Kidney (tissue), 13 donors: ENCODE measurements at regions not wholly inside any gene's neighbourhood (a gene's known extent, or its start where the extent isn't known, plus 50 kb on each side); places are given as distances from the start of the nearest gene placed in this dataset.

ENCODE experiments used
- DNase-seq, 5 donors: peaks; one replicate each; pipeline ENCODE4 v3.0.0-alpha.2; 2013 to 2020
- FAIRE-seq: peaks from 2 replicates; lab custom pipeline; 2012; peaks lifted over from hg19 to GRCh38; lab: Jason Lieb, UNC
- H3K27ac ChIP-seq, 2 donors: one replicate each; pipeline ENCODE4 v1.7.0; 2013; ENCODE audit warnings: low read depth in 2 of 2, low read length in 2 of 2, inconsistent platforms in 1 of 2
- H3K27me3 ChIP-seq: one replicate; pipeline ENCODE4 v1.7.1; 2013; ENCODE audit warnings: low read length, inconsistent platforms; ENCODE audit not compliant: control insufficient read depth, insufficient read depth
- H3K36me3 ChIP-seq, 3 donors: one replicate each; pipeline versions ENCODE4 v1.7.0 to v1.7.1; 2013; ENCODE audit warnings: low read length in 3 of 3, control low read depth in 1 of 3, inconsistent platforms in 1 of 3; ENCODE audit not compliant: insufficient read depth in 3 of 3, control insufficient read depth in 2 of 3
- H3K4me1 ChIP-seq, 3 donors: one replicate each; pipeline versions ENCODE4 v1.7.0 to v1.7.1; 2013; ENCODE audit warnings: low read length in 3 of 3, inconsistent platforms in 1 of 3, low read depth in 1 of 3; ENCODE audit not compliant: control insufficient read depth in 2 of 3, insufficient read depth in 2 of 3
- H3K4me3 ChIP-seq, 3 donors: one replicate each; pipeline versions ENCODE4 v1.7.0 to v1.8.1; 2013; ENCODE audit warnings: low read length in 3 of 3, control low read depth in 1 of 3, inconsistent platforms in 1 of 3
- H3K9ac ChIP-seq, 3 donors: one replicate each; pipeline versions ENCODE4 v1.7.0 to v1.7.1; 2013; ENCODE audit warnings: low read length in 3 of 3, control low read depth in 1 of 3, inconsistent platforms in 1 of 3
- H3K9me3 ChIP-seq, 3 donors: one replicate each; pipeline versions ENCODE4 v1.7.0 to v1.7.1; 2013; ENCODE audit warnings: low read length in 3 of 3, control low read depth in 1 of 3, inconsistent platforms in 1 of 3; ENCODE audit not compliant: control insufficient read depth in 2 of 3, insufficient read depth in 1 of 3
- CTCF ChIP-seq: IDR thresholded peaks from 3 replicates; pipeline ENCODE4 v1.5.1; 2012; ENCODE audit warnings: mild to moderate bottlenecking, moderate library complexity, borderline replicate concordance; ENCODE audit not compliant: insufficient read depth; ENCODE audit errors: extremely low read depth
- intact Hi-C: fragments of 100-400 bp; cut with DNase I; formaldehyde crosslinking; loops from one replicate; pipeline ENCODE4 v1.11.1; 2022
- donor health status: control.
- donor health status: control.
- donor health status: control.
- donor health status: control.
- donor health status: control.
- donor health status: DM: yes; HTN: yes; CAD: no.
- donor health status: Normal renal cell carcinoma (clear cell type).

GRCh38 chr1:181202986-181203555 is 114.6 kb downstream of the IER5 start:
- DNase-seq (no peak), FAIRE-seq (no peak)
- H3K4me1 ChIP-seq, result peaks cover 0 to 15% (median 5%) of the 10 kb centered on the region in 3 donors
- no peaks in the 10 kb centered on the region for H3K36me3 ChIP-seq
- no peak overlapping the region for H3K4me3 ChIP-seq
- H3K9me3 ChIP-seq, result no peaks in the 10 kb centered on the region
- intact Hi-C loops, result no loop called here
- no peaks in the 10 kb centered on the region for H3K27me3 ChIP-seq
- no peak for TF ChIP-seq CTCF
- H3K9ac ChIP-seq, result no peak overlapping the region
- H3K27ac ChIP-seq, result no peak overlapping the region

- Histone ChIP-seq H3K27ac (no peak overlapping the region), H3K27me3 (no peaks in the 10 kb centered on the region), H3K4me3 (no peak overlapping the region), H3K36me3 (no peaks in the 10 kb centered on the region), H3K9me3 (no peaks in the 10 kb centered on the region), H3K9ac (no peak overlapping the region), H3K4me1 (peaks cover 0 to 16% (median 5%) of the 10 kb centered on the region in 3 donors)
- intact Hi-C loops, result no loop called here
- FAIRE-seq, result no peak
- DNase-seq, result no peak
- no peak for TF ChIP-seq CTCF
These were observed 116.0 kb downstream of the IER5 start for GRCh38 chr1:181204530-181204929.

- H3K9ac ChIP-seq, result no peak overlapping the region
- no peaks in the 10 kb centered on the region for H3K27me3 ChIP-seq
- peaks cover 0 to 16% (median 5%) of the 10 kb centered on the region in 3 donors for H3K4me1 ChIP-seq
- no peak overlapping the region for H3K4me3 ChIP-seq
- DNase-seq (no peak), FAIRE-seq (no peak)
- no peak overlapping the region for H3K27ac ChIP-seq
- intact Hi-C loops, result no loop called here
- H3K9me3 ChIP-seq, result no peaks in the 10 kb centered on the region
- no peaks in the 10 kb centered on the region for H3K36me3 ChIP-seq
- no peak for TF ChIP-seq CTCF
These were observed 117.4 kb downstream of the IER5 start for GRCh38 chr1:181205901-181206300.

GRCh38 chr1:181206513-181206912 is 118.0 kb downstream of the IER5 start:
- Histone ChIP-seq H3K4me3 (no peak overlapping the region), H3K27ac (no peak overlapping the region), H3K36me3 (no peaks in the 10 kb centered on the region), H3K9me3 (no peaks in the 10 kb centered on the region), H3K4me1 (peaks cover 0 to 16% (median 5%) of the 10 kb centered on the region in 3 donors), H3K27me3 (no peaks in the 10 kb centered on the region), H3K9ac (no peak overlapping the region)
- FAIRE-seq (no peak), DNase-seq (no peak)
- intact Hi-C loops, result no loop called here
- TF ChIP-seq CTCF, result no peak
